ENCODE measurements at regions not wholly inside any gene's neighbourhood (a gene's known extent, or its start where the extent isn't known, plus 50 kb on each side); places are given as distances from the start of the nearest gene placed in this dataset.

GRCh38 chr2:161004379-161004778, 155.8 kb upstream of the TANK start:
- POLR2A ChIA-PET: no interaction called here
- ATAC-seq (ENCODE audit: low read depth): no peak

GRCh38 chr2:161005170-161005569, 155.1 kb upstream of the TANK start:
- ATAC-seq (ENCODE audit: low read depth): no peak
- no peak overlapping the region for H3K4me2 ChIP-seq (replicated peaks; ENCODE audit: low read depth, low read length, poor library complexity, severe bottlenecking)
- no CpG with 5 or more reads among the region's 1 CpG for WGBS (ENCODE audit: insufficient coverage)
- no peak overlapping the region for H3K27ac Mint-ChIP-seq
- no peak overlapping the region for H3K9ac ChIP-seq (ENCODE audit: low read length)
- H3K27me3 ChIP-seq (replicated peaks in 1 of 4; ENCODE audit: control extremely low read depth in 1 of 4, control insufficient read depth in 3 of 4, insufficient read depth in 4 of 4, low read length in 3 of 4): peaks cover 0 to 3% (median 2%) of the 10 kb centered on the region in 4 experiments
- CTCF ChIA-PET: interaction anchor here (1.5 to 3.5 kb wide), 3 partner anchors 10 to 680 kb away, joined by 6 to 26 read pairs (median 6); no protein-coding TSS in a partner anchor
- no peaks in the 10 kb centered on the region for H3K36me3 ChIP-seq (replicated peaks in 1 of 2; ENCODE audit: control extremely low read depth in 1 of 2, control insufficient read depth in 1 of 2, extremely low read depth in 1 of 2, insufficient read depth in 2 of 2, low read length in 1 of 2)
- H3K9me3 Mint-ChIP-seq (ENCODE audit: insufficient read depth): peaks cover 2% of the 10 kb centered on the region
- TF ChIP-seq EZH2 (IDR thresholded peaks at IDR 0.05; ENCODE audit: borderline replicate concordance, insufficient read depth, low read depth, low read length, poor library complexity, severe bottlenecking) (no peak), CTCF (IDR thresholded peaks at IDR 0.05) (no peak)
- POLR2A ChIA-PET: no interaction called here
- H4K20me1 ChIP-seq (ENCODE audit: control insufficient read depth, insufficient read depth, low read length, poor library complexity, severe bottlenecking): no peaks in the 10 kb centered on the region
- no peak overlapping the region for H3K4me3 Mint-ChIP-seq
- H3K4me1 Mint-ChIP-seq: no peaks in the 10 kb centered on the region
- H3K79me2 ChIP-seq (ENCODE audit: control insufficient read depth, insufficient read depth, low read length): no peaks in the 10 kb centered on the region
- no peaks in the 10 kb centered on the region for H3K9me3 ChIP-seq (ENCODE audit: control extremely low read depth in 1 of 3, control insufficient read depth in 2 of 3, insufficient read depth in 1 of 3, low read length in 2 of 3)
- no peak overlapping the region for H3K4me3 ChIP-seq (ENCODE audit: control extremely low read depth in 1 of 5, extremely low read depth in 1 of 5, insufficient read depth in 1 of 5, low read depth in 2 of 5, low read length in 4 of 5)
- DNase-seq: no peak
- no peaks in the 10 kb centered on the region for H3K4me1 ChIP-seq (ENCODE audit: control insufficient read depth in 2 of 2, insufficient read depth in 2 of 2, low read length in 2 of 2)
- H3K27me3 Mint-ChIP-seq: peaks cover 33% of the 10 kb centered on the region
- H2AFZ ChIP-seq (ENCODE audit: insufficient read depth, low read depth, low read length, poor library complexity, severe bottlenecking): no peak overlapping the region
- intact Hi-C loops (cut with micrococcal nuclease): no loop called here
- H3K27ac ChIP-seq (ENCODE audit: low read length in 2 of 2): no peak overlapping the region

More at GRCh38 chr2:161004379-161004778, 155.8 kb upstream of the TANK start:
- Histone ChIP-seq H3K4me2 (replicated peaks; ENCODE audit: low read depth, low read length, poor library complexity, severe bottlenecking) (no peak overlapping the region), H2AFZ (ENCODE audit: insufficient read depth, low read depth, low read length, poor library complexity, severe bottlenecking) (no peak overlapping the region), H3K36me3 (replicated peaks in 1 of 2; ENCODE audit: control extremely low read depth in 1 of 2, control insufficient read depth in 1 of 2, extremely low read depth in 1 of 2, insufficient read depth in 2 of 2, low read length in 1 of 2) (no peaks in the 10 kb centered on the region), H3K27me3 (replicated peaks in 1 of 4; ENCODE audit: control extremely low read depth in 1 of 4, control insufficient read depth in 3 of 4, insufficient read depth in 4 of 4, low read length in 3 of 4) (peaks cover 0 to 3% (median 2%) of the 10 kb centered on the region in 4 experiments), H3K9me3 (ENCODE audit: control extremely low read depth in 1 of 3, control insufficient read depth in 2 of 3, insufficient read depth in 1 of 3, low read length in 2 of 3) (no peaks in the 10 kb centered on the region), H3K9ac (ENCODE audit: low read length) (no peak overlapping the region), H3K4me3 (ENCODE audit: control extremely low read depth in 1 of 5, extremely low read depth in 1 of 5, insufficient read depth in 1 of 5, low read depth in 2 of 5, low read length in 4 of 5) (no peak overlapping the region), H4K20me1 (ENCODE audit: control insufficient read depth, insufficient read depth, low read length, poor library complexity, severe bottlenecking) (no peaks in the 10 kb centered on the region), H3K4me1 (ENCODE audit: control insufficient read depth in 2 of 2, insufficient read depth in 2 of 2, low read length in 2 of 2) (no peaks in the 10 kb centered on the region), H3K27ac (ENCODE audit: low read length in 2 of 2) (no peak overlapping the region), H3K79me2 (ENCODE audit: control insufficient read depth, insufficient read depth, low read length) (no peaks in the 10 kb centered on the region)
- Mint-ChIP-seq H3K4me1 (no peaks in the 10 kb centered on the region), H3K27ac (no peak overlapping the region), H3K27me3 (peaks cover 26% of the 10 kb centered on the region), H3K4me3 (no peak overlapping the region), H3K9me3 (ENCODE audit: insufficient read depth) (peaks cover 2% of the 10 kb centered on the region)
- no CpG with 5 or more reads among the region's 2 CpGs for WGBS (ENCODE audit: insufficient coverage)
- intact Hi-C loops (cut with micrococcal nuclease): no loop called here
- TF ChIP-seq EZH2 (IDR thresholded peaks at IDR 0.05; ENCODE audit: borderline replicate concordance, insufficient read depth, low read depth, low read length, poor library complexity, severe bottlenecking): no peak
- no peak for TF ChIP-seq CTCF (IDR thresholded peaks at IDR 0.05)
- DNase-seq: no peak
- CTCF ChIA-PET: interaction anchor here (0.9 to 3.5 kb wide), 5 partner anchors 9 to 680 kb away, joined by 3 to 26 read pairs (median 6); no protein-coding TSS in a partner anchor

Data from B cell (primary cell).